SK-N-SH (cell line): ENCODE measurements at regions not wholly inside any gene's neighbourhood (a gene's known extent, or its start where the extent isn't known, plus 50 kb on each side); places are given as distances from the start of the nearest gene placed in this dataset.

Experiments
- CTCF ChIA-PET: fragments of 300-600, 350-600 bp; formaldehyde crosslinking; extraction: SDS; loops from one replicate; lab custom pipeline; 2021; lab: Yijun Ruan, JAX
- POLR2A ChIA-PET: fragments of 350-600 bp; sonication (Branson Sonifier 250); formaldehyde crosslinking; extraction: SDS; loops from one replicate; lab custom pipeline; 2020; ENCODE audit warnings: antibody characterized with exemption, inconsistent platforms; lab: Yijun Ruan, JAX
- DNase-seq: peaks from one replicate; pipeline ENCODE4 v3.0.0; 2012
- H2AFZ ChIP-seq: fragments of 200-600 bp; sonication (generic); 2 replicates; pipeline ENCODE4 v1.8.1; 2016; ENCODE audit warnings: antibody characterized with exemption, mild to moderate bottlenecking, low read depth
- H3F3A ChIP-seq: fragments of 200-600 bp; sonication (generic); replicated peaks from 2 replicates; pipeline ENCODE3; 2016; ENCODE audit warnings: antibody characterized with exemption, mild to moderate bottlenecking; ENCODE audit not compliant: insufficient read depth
- H3K27ac ChIP-seq, 2 experiments: fragments of 200-500 bp in 1 of 2; fragments of 200-600 bp in 1 of 2; sonication (Bioruptor generic) in 1 of 2; sonication (generic), shearing (Covaris generic) in 1 of 2; 2 replicates each; pipeline versions ENCODE4 v1.5.1 to v1.6.1; 2014 to 2016; ENCODE audit warnings: low read depth in 2 of 2, inconsistent platforms in 1 of 2, low read length in 1 of 2, mild to moderate bottlenecking in 1 of 2, mixed read lengths in 1 of 2
- H3K27me3 ChIP-seq: fragments of 200-600 bp; sonication (generic), shearing (Covaris generic); 2 replicates; pipeline ENCODE4 v1.6.1; 2016; ENCODE audit warnings: mixed run types; ENCODE audit not compliant: insufficient read depth
- H3K36me3 ChIP-seq, 2 experiments: fragments of 200-500 bp in 1 of 2; fragments of 200-600 bp in 1 of 2; sonication (Bioruptor generic) in 1 of 2; sonication (generic) in 1 of 2; replicated peaks in 1 of 2; 2 replicates each; pipeline versions ENCODE3 to v1.5.1; 2014 to 2016; ENCODE audit warnings: low read length in 1 of 2, mild to moderate bottlenecking in 1 of 2; ENCODE audit not compliant: insufficient read depth in 2 of 2, control insufficient read depth in 1 of 2
- H3K4me1 ChIP-seq, 2 experiments: fragments of 200-500 bp in 1 of 2; fragments of 200-600 bp in 1 of 2; sonication (Bioruptor generic) in 1 of 2; sonication (generic), shearing (Covaris generic) in 1 of 2; 2 replicates each; pipeline versions ENCODE4 v1.5.1 to v1.6.1; 2014 to 2016; ENCODE audit warnings: low read depth in 1 of 2, low read length in 1 of 2, mixed run types in 1 of 2; ENCODE audit not compliant: insufficient read depth in 2 of 2, control insufficient read depth in 1 of 2
- H3K4me2 ChIP-seq: fragments of 200-600 bp; sonication (generic), shearing (Covaris generic); 2 replicates; pipeline ENCODE4 v1.6.1; 2017; ENCODE audit warnings: mixed run types
- H3K4me3 ChIP-seq, 2 experiments: fragments of 200-500 bp in 1 of 2; fragments of 200-600 bp in 1 of 2; sonication (Bioruptor generic) in 1 of 2; sonication (generic), shearing (Covaris generic) in 1 of 2; 2 replicates each; pipeline versions ENCODE4 v1.5.1 to v1.8.1; 2014 to 2016; ENCODE audit warnings: low read depth in 2 of 2, inconsistent platforms in 1 of 2, low read length in 1 of 2, mild to moderate bottlenecking in 1 of 2, mixed read lengths in 1 of 2, moderate library complexity in 1 of 2
- H3K79me2 ChIP-seq: fragments of 200-600 bp; sonication (generic); 2 replicates; pipeline ENCODE4 v1.8.1; 2017; ENCODE audit warnings: mild to moderate bottlenecking; ENCODE audit not compliant: insufficient read depth
- H3K9ac ChIP-seq: fragments of 200-600 bp; sonication (generic); 2 replicates; pipeline ENCODE4 v1.6.1; 2017; ENCODE audit warnings: mixed run types
- H3K9me2 ChIP-seq: fragments of 200-600 bp; sonication (generic); 2 replicates; pipeline ENCODE4 v1.6.1; 2017; ENCODE audit warnings: mixed run types
- H3K9me3 ChIP-seq: fragments of 200-600 bp; sonication (generic); 2 replicates; pipeline ENCODE4 v1.6.1; 2017; ENCODE audit warnings: mixed run types, mild to moderate bottlenecking, moderate library complexity
- H4K20me1 ChIP-seq: fragments of 200-600 bp; sonication (generic); 2 replicates; pipeline ENCODE4 v1.6.1; 2017; ENCODE audit warnings: mild to moderate bottlenecking, mixed run types; ENCODE audit not compliant: insufficient read depth
- EP300 ChIP-seq, 2 experiments: IDR thresholded peaks; 2 replicates each; pipeline versions ENCODE4 v1.4.0 to v1.6.1; 2012; ENCODE audit warnings: borderline replicate concordance in 1 of 2, low read depth in 1 of 2, low read length in 1 of 2
- FOSL2 ChIP-seq: IDR thresholded peaks from 2 replicates; pipeline ENCODE4 v1.4.0; 2012; ENCODE audit warnings: low read depth, mild to moderate bottlenecking, moderate library complexity, borderline replicate concordance
- FOXM1 ChIP-seq: IDR thresholded peaks from 2 replicates; pipeline ENCODE4 v1.4.0; 2012; ENCODE audit warnings: low read depth, mild to moderate bottlenecking
- GATA2 ChIP-seq: sonication (generic); formaldehyde crosslinking; IDR thresholded peaks from 2 replicates; pipeline ENCODE4 v1.5.0; 2020; ENCODE audit warnings: mild to moderate bottlenecking, missing genetic modification reagents
- JUND ChIP-seq: IDR thresholded peaks from 2 replicates; pipeline ENCODE4 v1.4.0; 2012
- MEF2A ChIP-seq: IDR thresholded peaks from 2 replicates; pipeline ENCODE4 v1.4.0; 2012; ENCODE audit warnings: low read depth, borderline replicate concordance
- MXI1 ChIP-seq: IDR thresholded peaks from 2 replicates; pipeline ENCODE4 v1.6.1; 2012; ENCODE audit warnings: mild to moderate bottlenecking, low read depth, low read length, improper control_type of control experiment
- NFIC ChIP-seq: IDR thresholded peaks from 2 replicates; pipeline ENCODE4 v1.4.0; 2012; ENCODE audit warnings: borderline replicate concordance
- POLR2AphosphoS5 ChIP-seq: IDR thresholded peaks from 2 replicates; pipeline ENCODE4 v1.6.1; 2012; ENCODE audit warnings: low read depth, low read length
- RCOR1 ChIP-seq: fragments of 150-350 bp; IDR thresholded peaks from 2 replicates; pipeline ENCODE4 v1.6.1; 2017; ENCODE audit warnings: antibody characterized with exemption, low read length
- RFX5 ChIP-seq: IDR thresholded peaks from 2 replicates; pipeline ENCODE4 v1.6.1; 2012; ENCODE audit warnings: mild to moderate bottlenecking, improper control_type of control experiment, low read length
- RXRA ChIP-seq: IDR thresholded peaks from 2 replicates; pipeline ENCODE4 v1.4.0; 2012; ENCODE audit warnings: low read depth, mild to moderate bottlenecking, borderline replicate concordance
- SMC3 ChIP-seq: IDR thresholded peaks from 2 replicates; pipeline ENCODE4 v1.6.1; 2012; ENCODE audit warnings: low read depth, low read length, improper control_type of control experiment
- TAF1 ChIP-seq: IDR thresholded peaks from 2 replicates; pipeline ENCODE4 v1.6.1; 2012; ENCODE audit warnings: low read depth, mild to moderate bottlenecking, low read length, moderate library complexity, borderline replicate concordance
- WGBS: methylation state at CpG from one replicate; pipeline ENCODE4 v1.1.6; 2017; ENCODE audit warnings: low lambda C conversion rate; 5-methylcytosine and 5-hydroxymethylcytosine counted together
- TF ChIP-seq, protein P1 (sequence below): IDR thresholded peaks from 2 replicates; pipeline ENCODE4 v1.4.0; 2012; ENCODE audit warnings: low read depth, borderline replicate concordance
- TF ChIP-seq, protein P2 (sequence below): IDR thresholded peaks from 2 replicates; pipeline ENCODE4; 2012
- TF ChIP-seq, protein P3 (sequence below): fragments of 200-600 bp; sonication (generic); IDR thresholded peaks from 2 replicates; pipeline ENCODE4 v1.6.1; 2017; ENCODE audit warnings: antibody characterized with exemption, mild to moderate bottlenecking, moderate library complexity
- TF ChIP-seq, protein P4 (sequence below): fragments of 150-350 bp; IDR thresholded peaks from 2 replicates; pipeline ENCODE4 v1.6.1; 2016; ENCODE audit warnings: mild to moderate bottlenecking, low read depth, low read length

DNA sequence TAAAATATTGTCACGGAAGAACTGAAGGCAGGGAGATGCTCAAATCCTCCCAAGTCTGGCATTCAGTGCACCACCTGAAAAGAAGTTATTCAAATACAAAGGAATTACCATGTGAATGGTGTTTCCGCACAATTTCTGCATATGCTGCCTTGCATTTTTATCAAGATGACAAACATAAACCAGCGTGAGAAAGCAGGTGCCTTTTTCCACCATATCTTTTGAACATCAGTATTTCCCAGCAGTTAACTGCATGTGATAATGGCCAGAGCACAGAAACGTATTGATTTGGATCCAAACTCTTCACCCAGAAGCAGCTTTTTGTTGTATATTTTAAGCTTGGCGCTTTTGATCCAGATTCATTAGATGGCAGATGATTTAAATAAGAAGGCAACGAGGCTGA, 808.0 kb downstream of the TLE1 start (continued):
- TF ChIP-seq, protein P1, sequence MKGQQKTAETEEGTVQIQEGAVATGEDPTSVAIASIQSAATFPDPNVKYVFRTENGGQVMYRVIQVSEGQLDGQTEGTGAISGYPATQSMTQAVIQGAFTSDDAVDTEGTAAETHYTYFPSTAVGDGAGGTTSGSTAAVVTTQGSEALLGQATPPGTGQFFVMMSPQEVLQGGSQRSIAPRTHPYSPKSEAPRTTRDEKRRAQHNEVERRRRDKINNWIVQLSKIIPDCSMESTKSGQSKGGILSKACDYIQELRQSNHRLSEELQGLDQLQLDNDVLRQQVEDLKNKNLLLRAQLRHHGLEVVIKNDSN: no peak
- TF ChIP-seq EP300 (IDR thresholded peaks at IDR 0.05; ENCODE audit: borderline replicate concordance in 1 of 2, low read depth in 1 of 2, low read length in 1 of 2) (peak in 1 of 2 experiments; percentile 94; a peak in 2 of 4 replicates), RFX5 (no peak), GATA2 (CRISPR knock-in tag) (peak; percentile 93), TAF1 (no peak), JUND (no peak), RCOR1 (peak; percentile 84; the same call in 1 of the 2 replicates), POLR2AphosphoS5 (no peak), SMC3 (no peak), MXI1 (peak; percentile 62; the same call in 1 of the 2 replicates)
- TF ChIP-seq, protein P2, sequence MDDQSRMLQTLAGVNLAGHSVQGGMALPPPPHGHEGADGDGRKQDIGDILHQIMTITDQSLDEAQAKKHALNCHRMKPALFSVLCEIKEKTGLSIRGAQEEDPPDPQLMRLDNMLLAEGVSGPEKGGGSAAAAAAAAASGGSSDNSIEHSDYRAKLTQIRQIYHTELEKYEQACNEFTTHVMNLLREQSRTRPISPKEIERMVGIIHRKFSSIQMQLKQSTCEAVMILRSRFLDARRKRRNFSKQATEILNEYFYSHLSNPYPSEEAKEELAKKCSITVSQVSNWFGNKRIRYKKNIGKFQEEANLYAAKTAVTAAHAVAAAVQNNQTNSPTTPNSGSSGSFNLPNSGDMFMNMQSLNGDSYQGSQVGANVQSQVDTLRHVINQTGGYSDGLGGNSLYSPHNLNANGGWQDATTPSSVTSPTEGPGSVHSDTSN: no peak

DNA sequence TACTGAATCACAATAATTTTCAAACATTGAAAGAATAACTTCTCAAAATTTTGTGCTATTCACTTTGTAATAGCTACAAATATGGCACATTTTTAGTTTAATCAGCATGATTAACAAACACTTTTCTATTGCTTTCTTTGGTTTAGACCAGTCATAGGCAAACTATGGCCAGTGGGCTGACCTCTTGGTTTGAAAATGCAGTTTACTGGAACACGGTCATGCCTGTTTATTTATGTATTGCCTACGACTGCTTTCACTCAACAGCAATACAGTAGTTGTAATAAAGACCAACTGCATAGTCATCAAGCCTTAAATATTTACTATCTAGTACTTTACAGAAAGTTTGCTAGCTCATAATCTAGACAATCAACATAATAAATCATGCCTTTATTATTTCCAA, 810.8 kb downstream of the TLE1 start:
- CTCF ChIA-PET: no interaction called here
- no peaks in the 10 kb centered on the region for H3K36me3 ChIP-seq
- POLR2A ChIA-PET: no interaction called here
- no peak overlapping the region for H3K4me3 ChIP-seq
- H3K27me3 ChIP-seq: no peaks in the 10 kb centered on the region
- no peak overlapping the region for H2AFZ ChIP-seq
- WGBS: 57% methylated on average over 2 of the region's 2 CpGs
- H3K9me2 ChIP-seq: no peaks in the 10 kb centered on the region
- peaks cover 0 to 10% of the 10 kb centered on the region in 2 experiments; a peak in 2 of 4 replicates for H3K4me1 ChIP-seq
- TF ChIP-seq NFIC: no peak
- no peak for TF ChIP-seq RXRA
- no peak for TF ChIP-seq FOXM1
- TF ChIP-seq, all 33 proteins: peak for 0
- no peak overlapping the region for H3K4me2 ChIP-seq
- no peaks in the 10 kb centered on the region for H3K79me2 ChIP-seq
- no peaks in the 10 kb centered on the region for H3F3A ChIP-seq
- no peak overlapping the region for H3K9ac ChIP-seq
- H3K9me3 ChIP-seq: no peaks in the 10 kb centered on the region
- no peak for DNase-seq
- H4K20me1 ChIP-seq: no peaks in the 10 kb centered on the region
- no peak overlapping the region for H3K27ac ChIP-seq

DNA sequence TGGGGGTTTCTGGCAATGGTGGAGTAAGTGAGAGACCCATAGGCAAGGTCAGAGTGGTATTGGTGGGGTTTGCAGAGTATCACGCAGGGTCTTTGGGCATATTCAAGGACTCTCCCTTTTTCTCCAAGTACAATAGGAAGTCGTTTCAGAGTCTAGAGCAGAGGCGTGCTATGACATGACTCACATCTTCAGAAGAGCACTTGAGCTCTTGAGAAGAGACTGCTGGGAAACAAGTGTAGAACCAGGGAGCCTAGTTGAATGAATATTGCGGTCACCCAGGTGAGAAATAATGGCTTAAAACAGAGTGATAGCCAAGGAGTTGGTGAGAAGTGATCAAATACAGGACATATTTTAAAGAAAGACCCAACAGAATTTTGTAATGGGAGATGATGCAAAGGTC, 813.4 kb downstream of the TLE1 start:
- H3K79me2 ChIP-seq: no peaks in the 10 kb centered on the region
- no peak overlapping the region for H3K4me3 ChIP-seq
- H3K4me1 ChIP-seq: no peaks in the 10 kb centered on the region; a peak in 1 of 4 replicates
- H3K4me2 ChIP-seq: no peak overlapping the region
- H4K20me1 ChIP-seq: no peaks in the 10 kb centered on the region
- H3K27me3 ChIP-seq: no peaks in the 10 kb centered on the region
- no peaks in the 10 kb centered on the region for H3K9me3 ChIP-seq
- H3F3A ChIP-seq: no peaks in the 10 kb centered on the region
- no peaks in the 10 kb centered on the region for H3K9me2 ChIP-seq
- H3K9ac ChIP-seq: no peak overlapping the region
- whole genome bisulfite sequencing: 64% methylated on average over 4 of the region's 4 CpGs
- ChIA-PET CTCF (no interaction called here), POLR2A (no interaction called here)
- no peaks in the 10 kb centered on the region for H3K36me3 ChIP-seq
- no peak for DNase-seq
- no peak overlapping the region for H3K27ac ChIP-seq
- no peak overlapping the region for H2AFZ ChIP-seq
- TF ChIP-seq, protein P3, sequence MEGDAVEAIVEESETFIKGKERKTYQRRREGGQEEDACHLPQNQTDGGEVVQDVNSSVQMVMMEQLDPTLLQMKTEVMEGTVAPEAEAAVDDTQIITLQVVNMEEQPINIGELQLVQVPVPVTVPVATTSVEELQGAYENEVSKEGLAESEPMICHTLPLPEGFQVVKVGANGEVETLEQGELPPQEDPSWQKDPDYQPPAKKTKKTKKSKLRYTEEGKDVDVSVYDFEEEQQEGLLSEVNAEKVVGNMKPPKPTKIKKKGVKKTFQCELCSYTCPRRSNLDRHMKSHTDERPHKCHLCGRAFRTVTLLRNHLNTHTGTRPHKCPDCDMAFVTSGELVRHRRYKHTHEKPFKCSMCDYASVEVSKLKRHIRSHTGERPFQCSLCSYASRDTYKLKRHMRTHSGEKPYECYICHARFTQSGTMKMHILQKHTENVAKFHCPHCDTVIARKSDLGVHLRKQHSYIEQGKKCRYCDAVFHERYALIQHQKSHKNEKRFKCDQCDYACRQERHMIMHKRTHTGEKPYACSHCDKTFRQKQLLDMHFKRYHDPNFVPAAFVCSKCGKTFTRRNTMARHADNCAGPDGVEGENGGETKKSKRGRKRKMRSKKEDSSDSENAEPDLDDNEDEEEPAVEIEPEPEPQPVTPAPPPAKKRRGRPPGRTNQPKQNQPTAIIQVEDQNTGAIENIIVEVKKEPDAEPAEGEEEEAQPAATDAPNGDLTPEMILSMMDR: no peak
- TF ChIP-seq RCOR1: no peak
- no peak for TF ChIP-seq NFIC
- no peak for TF ChIP-seq FOSL2
- TF ChIP-seq MEF2A: no peak
- no peak for TF ChIP-seq RXRA
- TF ChIP-seq, protein P4, sequence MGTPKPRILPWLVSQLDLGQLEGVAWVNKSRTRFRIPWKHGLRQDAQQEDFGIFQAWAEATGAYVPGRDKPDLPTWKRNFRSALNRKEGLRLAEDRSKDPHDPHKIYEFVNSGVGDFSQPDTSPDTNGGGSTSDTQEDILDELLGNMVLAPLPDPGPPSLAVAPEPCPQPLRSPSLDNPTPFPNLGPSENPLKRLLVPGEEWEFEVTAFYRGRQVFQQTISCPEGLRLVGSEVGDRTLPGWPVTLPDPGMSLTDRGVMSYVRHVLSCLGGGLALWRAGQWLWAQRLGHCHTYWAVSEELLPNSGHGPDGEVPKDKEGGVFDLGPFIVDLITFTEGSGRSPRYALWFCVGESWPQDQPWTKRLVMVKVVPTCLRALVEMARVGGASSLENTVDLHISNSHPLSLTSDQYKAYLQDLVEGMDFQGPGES: no peak
- no peak for TF ChIP-seq TAF1
